A549 (cell line): ENCODE measurements at regions not wholly inside any gene's neighbourhood (a gene's known extent, or its start where the extent isn't known, plus 50 kb on each side); places are given as distances from the start of the nearest gene placed in this dataset.

ENCODE experiments used
- ATAC-seq, 2 experiments: fragments of 200-7000 bp in 1 of 2; fragments of >200 bp in 1 of 2; cut with Nextera tagmentation in 1 of 2; cut with Tn5 transposase in 1 of 2; 3 replicates each; pipeline versions ENCODE4 v1.8.0 to v1.9.1; 2018 to 2020; ENCODE audit warnings: mild to moderate bottlenecking in 1 of 2, moderate library complexity in 1 of 2
- CTCF ChIA-PET: fragments of 300-600 bp; sonication (Branson Sonifier 250); formaldehyde crosslinking; extraction: SDS; loops from one replicate; lab custom pipeline; 2021; ENCODE audit warnings: antibody characterized with exemption, inconsistent platforms; lab: Yijun Ruan, JAX
- POLR2A ChIA-PET: fragments of 350-600 bp; formaldehyde crosslinking; extraction: SDS; loops from one replicate; lab custom pipeline; 2021; ENCODE audit warnings: antibody characterized with exemption, inconsistent platforms; lab: Yijun Ruan, JAX
- DNase-seq, 2 experiments: peaks; one replicate each; pipeline versions ENCODE4 v3.0.0 to v3.0.0-alpha.2; 2011 to 2016; ENCODE audit warnings: low read depth in 1 of 2, low spot score in 1 of 2
- FAIRE-seq: peaks from 2 replicates; lab custom pipeline; 2011; peaks lifted over from hg19 to GRCh38; lab: Jason Lieb, UNC
- H3K27ac ChIP-seq, 2 experiments: fragments of >200 bp; sonication (Bioruptor Twin); formaldehyde crosslinking; 3 replicates each; pipeline ENCODE4 v1.5.1; 2016 to 2017
- H3K4me1 ChIP-seq: fragments of >200 bp; sonication (Bioruptor Twin); formaldehyde crosslinking; 3 replicates; pipeline ENCODE4 v1.6.1; 2016
- H3K4me2 ChIP-seq: fragments of >200 bp; sonication (Bioruptor Twin); formaldehyde crosslinking; 3 replicates; pipeline ENCODE4 v1.6.1; 2016
- H3K4me3 ChIP-seq: fragments of >200 bp; sonication (Bioruptor Twin); formaldehyde crosslinking; 3 replicates; pipeline ENCODE4 v1.5.1; 2016
- H3K9me3 ChIP-seq: fragments of >200 bp; sonication (Bioruptor Twin); formaldehyde crosslinking; 3 replicates; pipeline ENCODE4 v1.6.1; 2016
- CBX2 ChIP-seq: fragments of 200-600 bp; sonication (generic); IDR thresholded peaks from 2 replicates; pipeline ENCODE4 v1.6.1; 2016; ENCODE audit warnings: low read depth, mild to moderate bottlenecking, borderline replicate concordance
- CEBPB ChIP-seq, 2 experiments: fragments of >200 bp in 1 of 2; sonication (Bioruptor Twin) in 1 of 2; formaldehyde crosslinking in 1 of 2; IDR thresholded peaks; 2 replicates each; pipeline ENCODE4 v1.6.1; 2012 to 2016
- CHD4 ChIP-seq: fragments of 200-600 bp; sonication (generic); IDR thresholded peaks from 2 replicates; pipeline ENCODE4 v1.6.1; 2016; ENCODE audit warnings: antibody characterized with exemption, mild to moderate bottlenecking, borderline replicate concordance
- FOSL2 ChIP-seq, 2 experiments: fragments of 450-650 bp in 1 of 2; fragments of >200 bp in 1 of 2; sonication (Bioruptor Twin) in 1 of 2; formaldehyde crosslinking; IDR thresholded peaks; 2 replicates each; pipeline versions ENCODE4 v1.5.0 to v1.6.1; 2016 to 2020; ENCODE audit warnings: mild to moderate bottlenecking in 1 of 2, moderate library complexity in 1 of 2
- FOXS1 ChIP-seq: fragments of 250-450 bp; sonication (Bioruptor Pico); IDR thresholded peaks from 2 replicates; pipeline ENCODE4 v1.5.0; 2020; ENCODE audit warnings: mild to moderate bottlenecking, moderate library complexity
- GATA3 ChIP-seq: IDR thresholded peaks from 2 replicates; pipeline ENCODE4 v1.6.1; 2012; ENCODE audit warnings: borderline replicate concordance
- HDAC2 ChIP-seq: fragments of 200-600 bp; sonication (generic); IDR thresholded peaks from 2 replicates; pipeline ENCODE4 v1.6.1; 2016
- HEYL ChIP-seq: fragments of 250-450 bp; sonication (Bioruptor Pico); IDR thresholded peaks from 2 replicates; pipeline ENCODE4 v1.8.0; 2021; ENCODE audit warnings: mild to moderate bottlenecking, moderate library complexity
- HOXA7 ChIP-seq: fragments of 250-450 bp; sonication (Bioruptor Pico); IDR thresholded peaks from 2 replicates; pipeline ENCODE4 v1.5.0; 2020; ENCODE audit warnings: mild to moderate bottlenecking, moderate library complexity
- HOXB13 ChIP-seq: fragments of 250-450 bp; sonication (Bioruptor Pico); IDR thresholded peaks from 2 replicates; pipeline ENCODE4 v1.5.0; 2020; ENCODE audit warnings: low read depth, mild to moderate bottlenecking, moderate library complexity
- HOXB5 ChIP-seq: fragments of 250-450 bp; sonication (Bioruptor Pico); IDR thresholded peaks from 2 replicates; pipeline ENCODE4 v1.5.0; 2020; ENCODE audit warnings: mild to moderate bottlenecking, moderate library complexity
- JUN ChIP-seq, 2 experiments: fragments of >200 bp; sonication (Bioruptor Twin); formaldehyde crosslinking; IDR thresholded peaks; 2 replicates in 1 of 2; 3 replicates in 1 of 2; pipeline ENCODE4 v1.6.1; 2016 to 2017
- JUNB ChIP-seq: fragments of >200 bp; sonication (Bioruptor Twin); formaldehyde crosslinking; IDR thresholded peaks from 2 replicates; pipeline ENCODE4 v1.6.1; 2016
- MAZ ChIP-seq: fragments of 150-350 bp; IDR thresholded peaks from 2 replicates; pipeline ENCODE4 v1.6.1; 2014; ENCODE audit warnings: antibody characterized with exemption, low read depth, low read length, borderline replicate concordance
- POLR2AphosphoS2 ChIP-seq: conservative IDR thresholded peaks from 2 replicates; pipeline ENCODE4 v1.6.1; 2012; ENCODE audit warnings: low read length, improper control_type of control experiment, inconsistent platforms
- SMC3 ChIP-seq: fragments of >200 bp; sonication (Bioruptor Twin); formaldehyde crosslinking; IDR thresholded peaks from 3 replicates; pipeline ENCODE4 v1.6.1; 2018; ENCODE audit warnings: inconsistent platforms
- SREBF2 ChIP-seq: fragments of 450-650 bp; IDR thresholded peaks from 2 replicates; pipeline ENCODE4 v1.6.1; 2014; ENCODE audit warnings: mild to moderate bottlenecking, moderate library complexity
- TFCP2L1 ChIP-seq: fragments of 250-450 bp; sonication (Bioruptor Pico); IDR thresholded peaks from 2 replicates; pipeline ENCODE4 v1.5.0; 2021; ENCODE audit warnings: mild to moderate bottlenecking
- ZFP36 ChIP-seq: fragments of 450-650 bp; IDR thresholded peaks from 2 replicates; pipeline ENCODE4 v1.6.1; 2014; ENCODE audit warnings: borderline replicate concordance; ENCODE audit not compliant: partially characterized antibody
- ZNF302 ChIP-seq: fragments of 250-450 bp; sonication (Bioruptor Pico); IDR thresholded peaks from 2 replicates; pipeline ENCODE4 v1.9.0; 2021; ENCODE audit warnings: inconsistent platforms, mild to moderate bottlenecking, moderate library complexity
- WGBS: methylation state at CpG from one replicate; pipeline ENCODE4 v1.1.6; 2017; ENCODE audit errors: missing lambda C conversion rate; 5-methylcytosine and 5-hydroxymethylcytosine counted together
- TF ChIP-seq, protein P1 (sequence below): IDR thresholded peaks from 2 replicates; pipeline ENCODE4 v1.6.1; 2012
- TF ChIP-seq, protein P2 (sequence below): IDR thresholded peaks from 2 replicates; pipeline ENCODE4 v1.6.1; 2012; ENCODE audit warnings: low read depth, borderline replicate concordance
- TF ChIP-seq, protein P3 (sequence below): fragments of 150-350 bp; IDR thresholded peaks from 2 replicates; pipeline ENCODE4 v1.6.1; 2014; ENCODE audit warnings: low read depth, mild to moderate bottlenecking, low read length
- TF ChIP-seq, protein P4 (sequence below): fragments of 250-450 bp; sonication (Bioruptor Pico); IDR thresholded peaks from 2 replicates; pipeline ENCODE4 v1.5.0; 2020; ENCODE audit warnings: low read depth, mild to moderate bottlenecking, moderate library complexity
- TF ChIP-seq, protein P5 (sequence below): fragments of >200 bp; sonication (Bioruptor Twin); formaldehyde crosslinking; IDR thresholded peaks from 3 replicates; pipeline ENCODE4 v1.5.1; 2016

DNA sequence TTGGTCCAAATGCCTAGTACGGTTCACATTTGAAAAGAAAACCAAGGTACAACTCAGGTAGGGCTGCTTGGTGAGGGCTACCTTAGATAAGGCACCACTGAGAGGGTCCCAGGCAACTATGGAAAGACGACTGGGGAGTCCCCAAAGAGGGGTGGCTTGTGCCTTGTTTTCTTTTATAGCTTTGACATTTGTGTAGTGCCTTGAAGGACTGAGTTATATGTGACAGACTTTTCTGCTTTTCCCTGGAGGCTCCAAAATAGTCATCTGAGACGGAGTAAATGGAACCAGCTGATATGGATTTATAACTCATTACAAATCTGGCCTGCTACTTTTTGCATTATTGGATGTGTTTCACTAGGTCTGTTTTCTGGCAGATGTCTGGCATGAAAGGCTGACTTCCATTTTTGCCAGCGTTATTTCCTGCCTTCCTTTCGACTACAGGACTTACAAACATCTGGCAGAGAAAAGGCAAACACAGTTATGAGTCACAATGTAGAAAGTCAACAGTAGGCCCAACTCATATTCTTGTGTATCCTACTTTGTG is 88.2 kb upstream of the IMMP2L start:
- peak; percentile 99 to 100 for ATAC-seq
- Histone ChIP-seq H3K4me1 (peaks cover 21% of the 10 kb centered on the region), H3K9me3 (no peaks in the 10 kb centered on the region), H3K4me2 (peak overlapping the region; percentile 75), H3K27ac (peak overlapping the region; percentile 69 to 80), H3K4me3 (no peak overlapping the region)
- ChIA-PET CTCF (no interaction called here), POLR2A (no interaction called here)
- peak; percentile 58 to 88 for DNase-seq
- TF ChIP-seq, protein P1, sequence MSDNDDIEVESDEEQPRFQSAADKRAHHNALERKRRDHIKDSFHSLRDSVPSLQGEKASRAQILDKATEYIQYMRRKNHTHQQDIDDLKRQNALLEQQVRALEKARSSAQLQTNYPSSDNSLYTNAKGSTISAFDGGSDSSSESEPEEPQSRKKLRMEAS, result peak; percentile 38
- TF ChIP-seq TFCP2L1 (CRISPR knock-in tag), result no peak
- TF ChIP-seq, protein P2, sequence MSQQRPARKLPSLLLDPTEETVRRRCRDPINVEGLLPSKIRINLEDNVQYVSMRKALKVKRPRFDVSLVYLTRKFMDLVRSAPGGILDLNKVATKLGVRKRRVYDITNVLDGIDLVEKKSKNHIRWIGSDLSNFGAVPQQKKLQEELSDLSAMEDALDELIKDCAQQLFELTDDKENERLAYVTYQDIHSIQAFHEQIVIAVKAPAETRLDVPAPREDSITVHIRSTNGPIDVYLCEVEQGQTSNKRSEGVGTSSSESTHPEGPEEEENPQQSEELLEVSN, result no peak
- TF ChIP-seq ZNF302, result no peak
- TF ChIP-seq CEBPB (IDR thresholded peaks at IDR 0.05), result 0 out of 4 replicates have a peak, but pooled peaks of 1 of the 2 experiments have one; percentile 15
- TF ChIP-seq CBX2, result no peak
- no peak for TF ChIP-seq HOXB5
- peak; percentile 75 for TF ChIP-seq FOSL2 (IDR thresholded peaks at IDR 0.05)
- peak; percentile 96 for TF ChIP-seq FOSL2 (CRISPR knock-in tag; IDR thresholded peaks at IDR 0.05)
- no peak for TF ChIP-seq FOXS1 (CRISPR knock-in tag)
- TF ChIP-seq CHD4, result no peak
- 0 out of 5 replicates have a peak, but pooled peaks of 1 of the 2 experiments have one; percentile 29 for TF ChIP-seq JUN (IDR thresholded peaks at IDR 0.05)
- TF ChIP-seq JUNB, result peak; percentile 48; the same call in 1 of the 2 replicates
- no peak for TF ChIP-seq MAZ
- peak; percentile 45; the same call in 1 of the 2 replicates for TF ChIP-seq GATA3
- no peak for TF ChIP-seq HOXB13 (CRISPR knock-in tag)
- TF ChIP-seq, protein P3, sequence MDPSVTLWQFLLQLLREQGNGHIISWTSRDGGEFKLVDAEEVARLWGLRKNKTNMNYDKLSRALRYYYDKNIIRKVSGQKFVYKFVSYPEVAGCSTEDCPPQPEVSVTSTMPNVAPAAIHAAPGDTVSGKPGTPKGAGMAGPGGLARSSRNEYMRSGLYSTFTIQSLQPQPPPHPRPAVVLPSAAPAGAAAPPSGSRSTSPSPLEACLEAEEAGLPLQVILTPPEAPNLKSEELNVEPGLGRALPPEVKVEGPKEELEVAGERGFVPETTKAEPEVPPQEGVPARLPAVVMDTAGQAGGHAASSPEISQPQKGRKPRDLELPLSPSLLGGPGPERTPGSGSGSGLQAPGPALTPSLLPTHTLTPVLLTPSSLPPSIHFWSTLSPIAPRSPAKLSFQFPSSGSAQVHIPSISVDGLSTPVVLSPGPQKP, result no peak
- TF ChIP-seq, protein P4, sequence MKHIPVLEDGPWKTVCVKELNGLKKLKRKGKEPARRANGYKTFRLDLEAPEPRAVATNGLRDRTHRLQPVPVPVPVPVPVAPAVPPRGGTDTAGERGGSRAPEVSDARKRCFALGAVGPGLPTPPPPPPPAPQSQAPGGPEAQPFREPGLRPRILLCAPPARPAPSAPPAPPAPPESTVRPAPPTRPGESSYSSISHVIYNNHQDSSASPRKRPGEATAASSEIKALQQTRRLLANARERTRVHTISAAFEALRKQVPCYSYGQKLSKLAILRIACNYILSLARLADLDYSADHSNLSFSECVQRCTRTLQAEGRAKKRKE (CRISPR knock-in tag), result peak; percentile 27; the same call in 1 of the 2 replicates
- FAIRE-seq, result peak; percentile 99
- WGBS, result 21% methylated on average over 5 of the region's 5 CpGs

DNA sequence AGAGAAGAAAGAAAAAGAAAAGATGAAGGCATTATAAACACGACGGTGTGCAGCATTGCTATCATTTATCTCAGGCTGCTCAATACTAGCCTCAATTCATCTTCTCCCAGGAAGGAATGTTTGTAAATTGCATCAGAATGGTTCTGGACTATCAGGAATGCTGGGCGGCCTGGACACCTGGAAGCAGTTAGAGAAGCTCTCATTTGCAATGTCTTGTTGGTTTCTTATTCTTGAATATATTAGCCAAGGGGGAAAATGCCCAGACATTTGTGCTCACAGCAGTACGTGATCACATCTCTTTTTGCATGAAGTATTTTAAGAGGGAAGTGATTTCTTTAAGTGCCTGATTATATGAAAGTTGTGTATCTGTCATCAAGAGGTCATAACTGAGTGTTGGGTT is 85.6 kb upstream of the IMMP2L start:
- Histone ChIP-seq H3K4me2 (no peak overlapping the region), H3K9me3 (no peaks in the 10 kb centered on the region), H3K27ac (no peak overlapping the region), H3K4me1 (peaks cover 21% of the 10 kb centered on the region), H3K4me3 (no peak overlapping the region)
- CTCF ChIA-PET, result no interaction called here
- no peak for TF ChIP-seq SREBF2
- TF ChIP-seq, protein P5, sequence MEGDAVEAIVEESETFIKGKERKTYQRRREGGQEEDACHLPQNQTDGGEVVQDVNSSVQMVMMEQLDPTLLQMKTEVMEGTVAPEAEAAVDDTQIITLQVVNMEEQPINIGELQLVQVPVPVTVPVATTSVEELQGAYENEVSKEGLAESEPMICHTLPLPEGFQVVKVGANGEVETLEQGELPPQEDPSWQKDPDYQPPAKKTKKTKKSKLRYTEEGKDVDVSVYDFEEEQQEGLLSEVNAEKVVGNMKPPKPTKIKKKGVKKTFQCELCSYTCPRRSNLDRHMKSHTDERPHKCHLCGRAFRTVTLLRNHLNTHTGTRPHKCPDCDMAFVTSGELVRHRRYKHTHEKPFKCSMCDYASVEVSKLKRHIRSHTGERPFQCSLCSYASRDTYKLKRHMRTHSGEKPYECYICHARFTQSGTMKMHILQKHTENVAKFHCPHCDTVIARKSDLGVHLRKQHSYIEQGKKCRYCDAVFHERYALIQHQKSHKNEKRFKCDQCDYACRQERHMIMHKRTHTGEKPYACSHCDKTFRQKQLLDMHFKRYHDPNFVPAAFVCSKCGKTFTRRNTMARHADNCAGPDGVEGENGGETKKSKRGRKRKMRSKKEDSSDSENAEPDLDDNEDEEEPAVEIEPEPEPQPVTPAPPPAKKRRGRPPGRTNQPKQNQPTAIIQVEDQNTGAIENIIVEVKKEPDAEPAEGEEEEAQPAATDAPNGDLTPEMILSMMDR, result no peak
- no peak for TF ChIP-seq ZFP36
- TF ChIP-seq, protein P2, result no peak
- TF ChIP-seq, protein P4 (CRISPR knock-in tag), result no peak
- no peak for TF ChIP-seq FOSL2 (IDR thresholded peaks at IDR 0.05)
- TF ChIP-seq FOSL2 (CRISPR knock-in tag; IDR thresholded peaks at IDR 0.05), result no peak
- no peak for TF ChIP-seq TFCP2L1 (CRISPR knock-in tag)
- TF ChIP-seq HEYL (CRISPR knock-in tag), result no peak
- TF ChIP-seq HOXA7, result no peak
- TF ChIP-seq, protein P1, result no peak
- TF ChIP-seq POLR2AphosphoS2, result no peak
- no peak for TF ChIP-seq CBX2
- TF ChIP-seq SMC3, result no peak
- no peak for TF ChIP-seq HDAC2
- WGBS, result 65% methylated on average over 4 of the region's 4 CpGs
- POLR2A ChIA-PET, result no interaction called here
- no peak for FAIRE-seq
- DNase-seq, result no peak
- ATAC-seq, result no peak
